WTC11 (cell line): ENCODE measurements at regions not wholly inside any gene's neighbourhood (a gene's known extent, or its start where the extent isn't known, plus 50 kb on each side); places are given as distances from the start of the nearest gene placed in this dataset.

Experiments
- ATAC-seq: fragments of 200-7000 bp; cut with Tn5 transposase; 2 replicates; pipeline ENCODE4 v1.10.0; 2021; ENCODE audit warnings: mild to moderate bottlenecking, moderate library complexity
- CTCF ChIA-PET: fragments of 300-600 bp; sonication (Branson Sonifier 250); formaldehyde crosslinking; loops from one replicate; lab custom pipeline; 2021; ENCODE audit warnings: antibody characterized with exemption; lab: Charles Lee
- POLR2A ChIA-PET: fragments of 350-600 bp; sonication (Branson Sonifier 250); formaldehyde crosslinking; loops from one replicate; lab custom pipeline; 2021; ENCODE audit warnings: antibody characterized with exemption; lab: Charles Lee
- DNase-seq: peaks from one replicate; pipeline ENCODE4 v3.0.0; 2021; ENCODE audit warnings: low spot score
- H3K27ac Mint-ChIP-seq: 2 replicates; pipeline ENCODE4 v1.8.0; 2021; ENCODE audit warnings: mixed read lengths
- H3K27me3 Mint-ChIP-seq: 2 replicates; pipeline ENCODE4 v1.8.0; 2021; ENCODE audit warnings: low read depth, mild to moderate bottlenecking, moderate library complexity, mixed read lengths
- H3K36me3 Mint-ChIP-seq: 2 replicates; pipeline ENCODE4 v1.8.0; 2021; ENCODE audit warnings: mixed read lengths
- H3K4me1 Mint-ChIP-seq: 2 replicates; pipeline ENCODE4 v1.8.0; 2022; ENCODE audit warnings: mixed read lengths
- H3K4me3 Mint-ChIP-seq: 2 replicates; pipeline ENCODE4 v1.8.0; 2021; ENCODE audit warnings: mild to moderate bottlenecking, moderate library complexity, mixed read lengths
- H3K9me3 Mint-ChIP-seq: 2 replicates; pipeline ENCODE4 v1.8.0; 2021; ENCODE audit warnings: mixed read lengths
- FOXJ3 ChIP-seq: sonication (generic); formaldehyde crosslinking; IDR thresholded peaks from 2 replicates; pipeline ENCODE4 v1.9.0; 2021; ENCODE audit warnings: missing genetic modification reagents, mild to moderate bottlenecking, borderline replicate concordance
- IRF2 ChIP-seq: sonication (generic); formaldehyde crosslinking; IDR thresholded peaks from 2 replicates; pipeline ENCODE4 v1.8.0; 2022; ENCODE audit warnings: low read depth, missing genetic modification reagents, borderline replicate concordance
- JAZF1 ChIP-seq: fragments of 250-450 bp; sonication (Bioruptor Pico); IDR thresholded peaks from 2 replicates; pipeline ENCODE4 v1.9.0; 2021; ENCODE audit warnings: moderate library complexity, mild to moderate bottlenecking, inconsistent platforms
- JUN ChIP-seq: sonication (generic); formaldehyde crosslinking; IDR thresholded peaks from 2 replicates; pipeline ENCODE4 v1.8.0; 2023; ENCODE audit warnings: mild to moderate bottlenecking, missing genetic modification reagents
- NR2C2 ChIP-seq: sonication (generic); formaldehyde crosslinking; IDR thresholded peaks from 2 replicates; pipeline ENCODE4 v1.8.0; 2022; ENCODE audit warnings: mild to moderate bottlenecking, missing genetic modification reagents
- PRRX2 ChIP-seq: fragments of 250-450 bp; sonication (Bioruptor Pico); IDR thresholded peaks from 2 replicates; pipeline ENCODE4 v1.8.0; 2021; ENCODE audit warnings: mild to moderate bottlenecking
- RELA ChIP-seq: sonication (generic); formaldehyde crosslinking; IDR thresholded peaks from 2 replicates; pipeline ENCODE4 v1.8.1; 2022; ENCODE audit warnings: missing genetic modification reagents, mild to moderate bottlenecking, borderline replicate concordance
- RORB ChIP-seq: fragments of 250-450 bp; sonication (Bioruptor Pico); IDR thresholded peaks from 2 replicates; pipeline ENCODE4 v1.9.0; 2021; ENCODE audit warnings: mild to moderate bottlenecking
- TCF7 ChIP-seq: sonication (generic); formaldehyde crosslinking; IDR thresholded peaks from 2 replicates; pipeline ENCODE4 v1.8.0; 2022; ENCODE audit warnings: mild to moderate bottlenecking, low read depth, missing genetic modification reagents, moderate library complexity
- TEAD4 ChIP-seq: sonication (generic); formaldehyde crosslinking; IDR thresholded peaks from 2 replicates; pipeline ENCODE4 v1.8.0; 2022; ENCODE audit warnings: mild to moderate bottlenecking, missing genetic modification reagents
- ZBTB21 ChIP-seq: sonication (generic); formaldehyde crosslinking; IDR thresholded peaks from 2 replicates; pipeline ENCODE4 v1.8.1; 2023; ENCODE audit warnings: mild to moderate bottlenecking, missing genetic modification reagents, borderline replicate concordance
- ZNF317 ChIP-seq: sonication (generic); formaldehyde crosslinking; IDR thresholded peaks from 2 replicates; pipeline ENCODE4 v1.8.1; 2023; ENCODE audit warnings: low read depth, mild to moderate bottlenecking, moderate library complexity, missing genetic modification reagents, borderline replicate concordance
- ZNF396 ChIP-seq: fragments of 250-450 bp; sonication (Bioruptor Pico); IDR thresholded peaks from 2 replicates; pipeline ENCODE4 v1.8.0; 2021; ENCODE audit warnings: mild to moderate bottlenecking, moderate library complexity, borderline replicate concordance
- ZNF423 ChIP-seq: fragments of 250-450 bp; sonication (Bioruptor Pico); IDR thresholded peaks from 2 replicates; pipeline ENCODE4 v2.1.2; 2022; ENCODE audit warnings: mild to moderate bottlenecking, moderate library complexity
- TF ChIP-seq, protein P1 (sequence below): sonication (generic); formaldehyde crosslinking; IDR thresholded peaks from 2 replicates; pipeline ENCODE4 v1.8.1; 2023; ENCODE audit warnings: mild to moderate bottlenecking, missing genetic modification reagents, moderate library complexity
- TF ChIP-seq, protein P2 (sequence below): sonication (generic); formaldehyde crosslinking; IDR thresholded peaks from 2 replicates; pipeline ENCODE4 v1.8.0; 2022; ENCODE audit warnings: mild to moderate bottlenecking, missing genetic modification reagents
- TF ChIP-seq, protein P3 (sequence below): sonication (generic); formaldehyde crosslinking; IDR thresholded peaks from 2 replicates; pipeline ENCODE4 v1.8.1; 2023; ENCODE audit warnings: mild to moderate bottlenecking, missing genetic modification reagents, borderline replicate concordance
- TF ChIP-seq, protein P4 (sequence below): sonication (generic); formaldehyde crosslinking; IDR thresholded peaks from 2 replicates; pipeline ENCODE4 v1.8.1; 2022; ENCODE audit warnings: low read depth, missing genetic modification reagents, borderline replicate concordance
- TF ChIP-seq, protein P5 (sequence below): sonication (generic); formaldehyde crosslinking; IDR thresholded peaks from 2 replicates; pipeline ENCODE4 v1.8.0; 2023; ENCODE audit warnings: missing genetic modification reagents, mild to moderate bottlenecking, borderline replicate concordance

DNA sequence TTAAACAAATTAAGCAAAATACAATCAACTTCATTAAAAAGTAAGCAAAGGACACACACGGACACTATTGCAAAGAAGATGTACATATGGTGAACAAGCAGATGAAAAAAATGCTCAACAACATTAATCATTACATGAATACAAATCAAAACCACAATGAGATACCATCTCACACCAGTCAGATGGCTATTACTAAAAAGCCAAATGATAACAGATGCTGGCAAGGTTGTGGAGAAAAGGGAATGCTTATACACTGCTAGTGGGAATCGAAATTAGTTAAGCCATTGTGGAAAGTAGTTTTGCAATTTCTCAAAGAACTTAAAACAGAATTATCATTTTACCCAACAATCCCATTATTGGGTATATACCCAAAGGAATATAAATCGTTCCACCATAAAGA lies 636.2 kb upstream of the ST8SIA4 start:
- no peak for DNase-seq
- no peak overlapping the region for H3K4me3 Mint-ChIP-seq
- no peak for ATAC-seq
- H3K4me1 Mint-ChIP-seq: peaks cover 10% of the 10 kb centered on the region
- CTCF ChIA-PET: no interaction called here
- TF ChIP-seq, protein P1, sequence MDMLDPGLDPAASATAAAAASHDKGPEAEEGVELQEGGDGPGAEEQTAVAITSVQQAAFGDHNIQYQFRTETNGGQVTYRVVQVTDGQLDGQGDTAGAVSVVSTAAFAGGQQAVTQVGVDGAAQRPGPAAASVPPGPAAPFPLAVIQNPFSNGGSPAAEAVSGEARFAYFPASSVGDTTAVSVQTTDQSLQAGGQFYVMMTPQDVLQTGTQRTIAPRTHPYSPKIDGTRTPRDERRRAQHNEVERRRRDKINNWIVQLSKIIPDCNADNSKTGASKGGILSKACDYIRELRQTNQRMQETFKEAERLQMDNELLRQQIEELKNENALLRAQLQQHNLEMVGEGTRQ (CRISPR knock-in tag): no peak
- TF ChIP-seq FOXJ3 (CRISPR knock-in tag) (no peak), JUN (no peak), PRRX2 (CRISPR knock-in tag) (no peak), ZNF396 (CRISPR knock-in tag) (no peak), NR2C2 (CRISPR knock-in tag) (no peak), ZNF423 (CRISPR knock-in tag) (no peak), JAZF1 (CRISPR knock-in tag) (no peak), IRF2 (CRISPR knock-in tag) (no peak), RORB (CRISPR knock-in tag) (no peak), TCF7 (CRISPR knock-in tag) (no peak), RELA (CRISPR knock-in tag) (no peak), ZBTB21 (no peak), TEAD4 (no peak)
- TF ChIP-seq, protein P2, sequence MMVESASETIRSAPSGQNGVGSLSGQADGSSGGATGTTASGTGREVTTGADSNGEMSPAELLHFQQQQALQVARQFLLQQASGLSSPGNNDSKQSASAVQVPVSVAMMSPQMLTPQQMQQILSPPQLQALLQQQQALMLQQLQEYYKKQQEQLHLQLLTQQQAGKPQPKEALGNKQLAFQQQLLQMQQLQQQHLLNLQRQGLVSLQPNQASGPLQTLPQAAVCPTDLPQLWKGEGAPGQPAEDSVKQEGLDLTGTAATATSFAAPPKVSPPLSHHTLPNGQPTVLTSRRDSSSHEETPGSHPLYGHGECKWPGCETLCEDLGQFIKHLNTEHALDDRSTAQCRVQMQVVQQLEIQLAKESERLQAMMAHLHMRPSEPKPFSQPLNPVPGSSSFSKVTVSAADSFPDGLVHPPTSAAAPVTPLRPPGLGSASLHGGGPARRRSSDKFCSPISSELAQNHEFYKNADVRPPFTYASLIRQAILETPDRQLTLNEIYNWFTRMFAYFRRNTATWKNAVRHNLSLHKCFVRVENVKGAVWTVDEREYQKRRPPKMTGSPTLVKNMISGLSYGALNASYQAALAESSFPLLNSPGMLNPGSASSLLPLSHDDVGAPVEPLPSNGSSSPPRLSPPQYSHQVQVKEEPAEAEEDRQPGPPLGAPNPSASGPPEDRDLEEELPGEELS (CRISPR knock-in tag): no peak
- TF ChIP-seq, protein P3, sequence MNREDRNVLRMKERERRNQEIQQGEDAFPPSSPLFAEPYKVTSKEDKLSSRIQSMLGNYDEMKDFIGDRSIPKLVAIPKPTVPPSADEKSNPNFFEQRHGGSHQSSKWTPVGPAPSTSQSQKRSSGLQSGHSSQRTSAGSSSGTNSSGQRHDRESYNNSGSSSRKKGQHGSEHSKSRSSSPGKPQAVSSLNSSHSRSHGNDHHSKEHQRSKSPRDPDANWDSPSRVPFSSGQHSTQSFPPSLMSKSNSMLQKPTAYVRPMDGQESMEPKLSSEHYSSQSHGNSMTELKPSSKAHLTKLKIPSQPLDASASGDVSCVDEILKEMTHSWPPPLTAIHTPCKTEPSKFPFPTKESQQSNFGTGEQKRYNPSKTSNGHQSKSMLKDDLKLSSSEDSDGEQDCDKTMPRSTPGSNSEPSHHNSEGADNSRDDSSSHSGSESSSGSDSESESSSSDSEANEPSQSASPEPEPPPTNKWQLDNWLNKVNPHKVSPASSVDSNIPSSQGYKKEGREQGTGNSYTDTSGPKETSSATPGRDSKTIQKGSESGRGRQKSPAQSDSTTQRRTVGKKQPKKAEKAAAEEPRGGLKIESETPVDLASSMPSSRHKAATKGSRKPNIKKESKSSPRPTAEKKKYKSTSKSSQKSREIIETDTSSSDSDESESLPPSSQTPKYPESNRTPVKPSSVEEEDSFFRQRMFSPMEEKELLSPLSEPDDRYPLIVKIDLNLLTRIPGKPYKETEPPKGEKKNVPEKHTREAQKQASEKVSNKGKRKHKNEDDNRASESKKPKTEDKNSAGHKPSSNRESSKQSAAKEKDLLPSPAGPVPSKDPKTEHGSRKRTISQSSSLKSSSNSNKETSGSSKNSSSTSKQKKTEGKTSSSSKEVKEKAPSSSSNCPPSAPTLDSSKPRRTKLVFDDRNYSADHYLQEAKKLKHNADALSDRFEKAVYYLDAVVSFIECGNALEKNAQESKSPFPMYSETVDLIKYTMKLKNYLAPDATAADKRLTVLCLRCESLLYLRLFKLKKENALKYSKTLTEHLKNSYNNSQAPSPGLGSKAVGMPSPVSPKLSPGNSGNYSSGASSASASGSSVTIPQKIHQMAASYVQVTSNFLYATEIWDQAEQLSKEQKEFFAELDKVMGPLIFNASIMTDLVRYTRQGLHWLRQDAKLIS (CRISPR knock-in tag): no peak
- peaks cover 12% of the 10 kb centered on the region for H3K9me3 Mint-ChIP-seq
- H3K27me3 Mint-ChIP-seq: no peaks in the 10 kb centered on the region
- H3K36me3 Mint-ChIP-seq: no peaks in the 10 kb centered on the region
- POLR2A ChIA-PET: no interaction called here
- H3K27ac Mint-ChIP-seq: no peak overlapping the region

DNA sequence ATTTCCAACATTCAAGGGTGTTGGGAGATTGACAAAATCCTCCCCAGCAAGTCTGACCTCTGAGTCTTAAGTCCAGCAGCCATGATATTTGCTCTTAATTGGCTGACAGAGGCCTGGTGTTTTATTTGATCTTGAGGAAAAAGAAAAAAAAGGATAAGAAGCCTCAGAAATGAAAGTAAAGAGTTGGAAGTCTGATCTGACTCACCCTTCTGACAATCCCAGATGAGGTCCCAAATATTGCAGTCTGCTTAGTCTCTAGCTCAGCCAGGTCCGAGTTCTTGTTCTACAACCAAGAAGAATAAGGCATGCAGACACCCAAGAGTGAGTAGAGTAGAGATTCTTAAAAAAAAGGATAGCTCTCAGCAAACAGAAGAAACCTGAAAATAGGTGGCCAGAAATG lies 632.5 kb upstream of the ST8SIA4 start:
- ATAC-seq (no peak), DNase-seq (no peak)
- TF ChIP-seq, protein P4, sequence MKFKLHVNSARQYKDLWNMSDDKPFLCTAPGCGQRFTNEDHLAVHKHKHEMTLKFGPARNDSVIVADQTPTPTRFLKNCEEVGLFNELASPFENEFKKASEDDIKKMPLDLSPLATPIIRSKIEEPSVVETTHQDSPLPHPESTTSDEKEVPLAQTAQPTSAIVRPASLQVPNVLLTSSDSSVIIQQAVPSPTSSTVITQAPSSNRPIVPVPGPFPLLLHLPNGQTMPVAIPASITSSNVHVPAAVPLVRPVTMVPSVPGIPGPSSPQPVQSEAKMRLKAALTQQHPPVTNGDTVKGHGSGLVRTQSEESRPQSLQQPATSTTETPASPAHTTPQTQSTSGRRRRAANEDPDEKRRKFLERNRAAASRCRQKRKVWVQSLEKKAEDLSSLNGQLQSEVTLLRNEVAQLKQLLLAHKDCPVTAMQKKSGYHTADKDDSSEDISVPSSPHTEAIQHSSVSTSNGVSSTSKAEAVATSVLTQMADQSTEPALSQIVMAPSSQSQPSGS (CRISPR knock-in tag): no peak
- no peak for TF ChIP-seq ZNF317 (CRISPR knock-in tag)
- TF ChIP-seq TEAD4: no peak
- TF ChIP-seq, protein P5, sequence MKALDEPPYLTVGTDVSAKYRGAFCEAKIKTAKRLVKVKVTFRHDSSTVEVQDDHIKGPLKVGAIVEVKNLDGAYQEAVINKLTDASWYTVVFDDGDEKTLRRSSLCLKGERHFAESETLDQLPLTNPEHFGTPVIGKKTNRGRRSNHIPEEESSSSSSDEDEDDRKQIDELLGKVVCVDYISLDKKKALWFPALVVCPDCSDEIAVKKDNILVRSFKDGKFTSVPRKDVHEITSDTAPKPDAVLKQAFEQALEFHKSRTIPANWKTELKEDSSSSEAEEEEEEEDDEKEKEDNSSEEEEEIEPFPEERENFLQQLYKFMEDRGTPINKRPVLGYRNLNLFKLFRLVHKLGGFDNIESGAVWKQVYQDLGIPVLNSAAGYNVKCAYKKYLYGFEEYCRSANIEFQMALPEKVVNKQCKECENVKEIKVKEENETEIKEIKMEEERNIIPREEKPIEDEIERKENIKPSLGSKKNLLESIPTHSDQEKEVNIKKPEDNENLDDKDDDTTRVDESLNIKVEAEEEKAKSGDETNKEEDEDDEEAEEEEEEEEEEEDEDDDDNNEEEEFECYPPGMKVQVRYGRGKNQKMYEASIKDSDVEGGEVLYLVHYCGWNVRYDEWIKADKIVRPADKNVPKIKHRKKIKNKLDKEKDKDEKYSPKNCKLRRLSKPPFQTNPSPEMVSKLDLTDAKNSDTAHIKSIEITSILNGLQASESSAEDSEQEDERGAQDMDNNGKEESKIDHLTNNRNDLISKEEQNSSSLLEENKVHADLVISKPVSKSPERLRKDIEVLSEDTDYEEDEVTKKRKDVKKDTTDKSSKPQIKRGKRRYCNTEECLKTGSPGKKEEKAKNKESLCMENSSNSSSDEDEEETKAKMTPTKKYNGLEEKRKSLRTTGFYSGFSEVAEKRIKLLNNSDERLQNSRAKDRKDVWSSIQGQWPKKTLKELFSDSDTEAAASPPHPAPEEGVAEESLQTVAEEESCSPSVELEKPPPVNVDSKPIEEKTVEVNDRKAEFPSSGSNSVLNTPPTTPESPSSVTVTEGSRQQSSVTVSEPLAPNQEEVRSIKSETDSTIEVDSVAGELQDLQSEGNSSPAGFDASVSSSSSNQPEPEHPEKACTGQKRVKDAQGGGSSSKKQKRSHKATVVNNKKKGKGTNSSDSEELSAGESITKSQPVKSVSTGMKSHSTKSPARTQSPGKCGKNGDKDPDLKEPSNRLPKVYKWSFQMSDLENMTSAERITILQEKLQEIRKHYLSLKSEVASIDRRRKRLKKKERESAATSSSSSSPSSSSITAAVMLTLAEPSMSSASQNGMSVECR (CRISPR knock-in tag): no peak
- H3K27me3 Mint-ChIP-seq: no peaks in the 10 kb centered on the region
- H3K4me1 Mint-ChIP-seq: peaks cover 13% of the 10 kb centered on the region
- peaks cover 16% of the 10 kb centered on the region for H3K9me3 Mint-ChIP-seq
- CTCF ChIA-PET: no interaction called here
- H3K4me3 Mint-ChIP-seq: no peak overlapping the region
- POLR2A ChIA-PET: no interaction called here
- H3K27ac Mint-ChIP-seq: no peak overlapping the region
- H3K36me3 Mint-ChIP-seq: no peaks in the 10 kb centered on the region
